SK-N-SH (cell line): ENCODE measurements at regions not wholly inside any gene's neighbourhood (a gene's known extent, or its start where the extent isn't known, plus 50 kb on each side); places are given as distances from the start of the nearest gene placed in this dataset.

Experiments used
- CTCF ChIP-seq: fragments of 200-600 bp; sonication (generic); IDR thresholded peaks from 2 replicates; pipeline ENCODE4 v1.6.1; 2017; ENCODE audit warnings: antibody characterized with exemption, mild to moderate bottlenecking, moderate library complexity
- EP300 ChIP-seq, 2 experiments: IDR thresholded peaks; 2 replicates each; pipeline versions ENCODE4 v1.4.0 to v1.6.1; 2012; ENCODE audit warnings: borderline replicate concordance in 1 of 2, low read depth in 1 of 2, low read length in 1 of 2
- JUND ChIP-seq: IDR thresholded peaks from 2 replicates; pipeline ENCODE4 v1.4.0; 2012
- RFX5 ChIP-seq: IDR thresholded peaks from 2 replicates; pipeline ENCODE4 v1.6.1; 2012; ENCODE audit warnings: mild to moderate bottlenecking, improper control_type of control experiment, low read length
- RXRA ChIP-seq: IDR thresholded peaks from 2 replicates; pipeline ENCODE4 v1.4.0; 2012; ENCODE audit warnings: low read depth, mild to moderate bottlenecking, borderline replicate concordance
- TF ChIP-seq, protein P1 (sequence below): IDR thresholded peaks from 2 replicates; pipeline ENCODE4 v1.4.0; 2012; ENCODE audit warnings: low read depth

DNA sequence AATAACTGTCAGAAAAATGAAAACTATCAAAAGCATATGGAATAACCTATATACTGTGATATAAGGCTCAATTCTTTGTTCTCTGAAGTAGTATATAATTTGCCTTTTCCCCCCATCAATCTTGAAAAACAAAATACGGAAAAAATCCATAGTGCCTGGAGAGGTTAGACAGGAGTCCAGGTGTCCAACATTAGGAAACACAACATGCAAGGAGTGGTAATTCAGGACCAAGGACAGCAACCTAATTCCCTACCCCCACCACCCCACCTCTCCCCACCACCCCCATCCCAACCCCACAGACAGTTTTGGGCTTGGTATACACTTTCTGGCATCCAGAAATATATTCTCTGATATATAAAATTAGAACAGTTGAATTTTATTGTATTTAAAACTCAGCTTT is 55.1 kb upstream of the SLC25A26 start:
- TF ChIP-seq CTCF (no peak), JUND (no peak), EP300 (IDR thresholded peaks at IDR 0.05; ENCODE audit: borderline replicate concordance in 1 of 2, low read depth in 1 of 2, low read length in 1 of 2) (no peak), RFX5 (no peak), RXRA (no peak)
- TF ChIP-seq, protein P1, sequence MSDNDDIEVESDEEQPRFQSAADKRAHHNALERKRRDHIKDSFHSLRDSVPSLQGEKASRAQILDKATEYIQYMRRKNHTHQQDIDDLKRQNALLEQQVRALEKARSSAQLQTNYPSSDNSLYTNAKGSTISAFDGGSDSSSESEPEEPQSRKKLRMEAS = no peak
